Omental fat pad (tissue), 3 donors: ENCODE measurements at regions not wholly inside any gene's neighbourhood (a gene's known extent, or its start where the extent isn't known, plus 50 kb on each side); places are given as distances from the start of the nearest gene placed in this dataset.

Source experiments
- ATAC-seq: fragments of 150-250 bp; one replicate; pipeline ENCODE4 v1.9.1; 2016; ENCODE audit warnings: mild to moderate bottlenecking, moderate library complexity; ENCODE audit not compliant: low FRiP score
- DNase-seq: peaks from one replicate; pipeline ENCODE4 v3.0.0-alpha.2; 2019; ENCODE audit warnings: low spot score
- TF ChIP-seq, protein P1 (sequence below), 3 donors: fragments of 450-650 bp; IDR thresholded peaks; one replicate each; pipeline ENCODE4 v1.5.1; 2016 to 2017; ENCODE audit warnings: antibody characterized with exemption in 3 of 3, mild to moderate bottlenecking in 3 of 3, moderate library complexity in 2 of 3

DNA sequence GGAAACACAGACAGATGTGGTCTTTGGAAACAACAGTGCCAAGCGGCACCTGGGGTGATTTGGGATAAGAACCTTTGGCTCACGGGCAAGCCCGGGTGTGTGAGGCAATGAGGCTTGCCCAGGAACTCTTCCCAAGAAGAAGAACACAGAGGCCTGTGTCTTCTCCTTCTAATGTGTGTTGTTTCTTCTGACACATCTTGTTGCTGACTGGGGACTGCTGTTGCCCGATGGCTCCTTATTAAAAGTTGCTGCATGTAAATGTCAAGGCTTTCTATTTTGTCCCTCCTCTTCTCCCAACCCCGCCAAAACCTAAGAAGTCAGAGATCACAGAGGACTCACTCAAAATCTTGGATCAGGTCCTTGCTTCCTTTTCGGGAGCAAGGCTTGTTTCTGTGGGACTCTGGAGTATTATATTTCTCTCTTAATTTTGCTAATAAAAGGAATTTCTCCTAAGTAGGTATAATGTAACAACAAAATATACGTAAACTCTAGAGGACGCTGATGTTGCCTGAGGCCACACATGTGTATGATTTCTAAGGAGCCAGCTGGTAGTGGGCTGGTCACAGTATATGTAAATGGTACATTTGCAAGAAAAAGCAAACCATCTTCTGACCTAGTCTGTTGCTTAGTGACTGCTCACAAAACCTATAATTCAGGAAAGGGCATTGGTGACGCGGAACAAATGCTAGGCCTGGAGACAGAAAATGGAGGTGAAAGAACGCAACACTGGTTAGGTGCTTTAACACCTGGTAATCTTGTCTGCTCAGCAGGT lies 232.5 kb downstream of the GADD45G start:
- no peak for DNase-seq

DNA sequence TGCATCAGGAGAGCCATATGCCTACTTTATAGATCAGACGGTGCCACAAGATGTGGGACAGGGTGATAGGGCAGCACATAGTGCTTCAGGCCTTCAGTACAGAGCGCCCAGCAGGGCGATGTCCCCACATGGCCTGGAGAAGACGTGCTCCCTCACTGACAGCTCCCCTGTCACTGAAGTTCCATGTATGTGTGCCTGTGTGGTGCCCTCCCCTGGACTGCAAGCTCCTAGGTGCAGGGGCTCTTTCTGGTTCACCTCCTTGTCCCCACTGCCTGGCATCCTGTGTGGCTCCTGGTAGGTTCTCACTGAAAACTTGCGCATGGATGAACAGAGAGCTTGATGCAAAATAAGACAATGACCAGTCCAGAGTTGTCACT lies 233.1 kb downstream of the GADD45G start:
- ATAC-seq (no peak), DNase-seq (no peak)
- TF ChIP-seq, protein P1, sequence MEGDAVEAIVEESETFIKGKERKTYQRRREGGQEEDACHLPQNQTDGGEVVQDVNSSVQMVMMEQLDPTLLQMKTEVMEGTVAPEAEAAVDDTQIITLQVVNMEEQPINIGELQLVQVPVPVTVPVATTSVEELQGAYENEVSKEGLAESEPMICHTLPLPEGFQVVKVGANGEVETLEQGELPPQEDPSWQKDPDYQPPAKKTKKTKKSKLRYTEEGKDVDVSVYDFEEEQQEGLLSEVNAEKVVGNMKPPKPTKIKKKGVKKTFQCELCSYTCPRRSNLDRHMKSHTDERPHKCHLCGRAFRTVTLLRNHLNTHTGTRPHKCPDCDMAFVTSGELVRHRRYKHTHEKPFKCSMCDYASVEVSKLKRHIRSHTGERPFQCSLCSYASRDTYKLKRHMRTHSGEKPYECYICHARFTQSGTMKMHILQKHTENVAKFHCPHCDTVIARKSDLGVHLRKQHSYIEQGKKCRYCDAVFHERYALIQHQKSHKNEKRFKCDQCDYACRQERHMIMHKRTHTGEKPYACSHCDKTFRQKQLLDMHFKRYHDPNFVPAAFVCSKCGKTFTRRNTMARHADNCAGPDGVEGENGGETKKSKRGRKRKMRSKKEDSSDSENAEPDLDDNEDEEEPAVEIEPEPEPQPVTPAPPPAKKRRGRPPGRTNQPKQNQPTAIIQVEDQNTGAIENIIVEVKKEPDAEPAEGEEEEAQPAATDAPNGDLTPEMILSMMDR (IDR thresholded peaks at IDR 0.05) = no peak

More for the DNA sequence above, 232.5 kb downstream of the GADD45G start:
- TF ChIP-seq, protein P1 (IDR thresholded peaks at IDR 0.05) = no peak
- no peak for ATAC-seq

DNA sequence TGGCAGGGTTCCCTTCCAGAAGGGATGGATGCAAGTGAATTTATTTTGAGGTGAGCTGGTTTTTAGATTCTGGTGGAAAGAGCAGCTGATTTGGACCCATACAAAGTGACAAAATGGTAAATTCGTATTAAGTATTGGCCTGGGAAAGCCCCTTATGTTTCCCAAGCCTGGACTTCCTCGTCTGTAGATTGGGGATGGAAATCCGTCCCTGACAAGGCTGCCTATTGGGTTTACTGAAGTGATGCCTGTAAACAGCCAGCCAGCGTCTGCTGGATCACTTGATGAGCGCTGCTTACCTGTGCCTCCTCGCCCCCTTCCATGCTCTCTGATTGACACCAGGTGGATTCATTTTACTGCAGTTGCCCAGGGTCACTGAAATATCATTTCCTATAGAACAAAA lies 233.8 kb downstream of the GADD45G start:
- TF ChIP-seq, protein P1 (IDR thresholded peaks at IDR 0.05) = no peak
- DNase-seq (no peak), ATAC-seq (no peak)

DNA sequence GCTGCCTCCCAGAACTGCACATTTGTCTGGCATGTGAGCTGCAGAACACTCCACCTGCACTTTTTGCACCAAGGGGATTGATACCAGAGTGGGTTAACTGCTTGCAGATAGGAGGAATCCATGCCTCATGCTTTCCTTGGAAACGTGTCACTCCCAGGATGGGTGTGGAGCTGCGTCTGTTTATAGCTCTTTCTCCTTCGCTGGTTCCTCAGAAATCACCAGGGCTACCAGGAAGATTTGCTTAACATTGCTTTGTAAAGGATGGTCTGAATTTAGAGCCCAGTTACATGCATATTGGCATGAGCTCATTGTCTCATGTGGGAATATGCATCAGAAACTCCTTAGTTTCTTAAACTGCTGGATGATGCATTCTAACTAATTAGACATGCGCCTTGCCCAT lies 234.6 kb downstream of the GADD45G start:
- TF ChIP-seq, protein P1 (IDR thresholded peaks at IDR 0.05) = no peak
- ATAC-seq (no peak), DNase-seq (no peak)

DNA sequence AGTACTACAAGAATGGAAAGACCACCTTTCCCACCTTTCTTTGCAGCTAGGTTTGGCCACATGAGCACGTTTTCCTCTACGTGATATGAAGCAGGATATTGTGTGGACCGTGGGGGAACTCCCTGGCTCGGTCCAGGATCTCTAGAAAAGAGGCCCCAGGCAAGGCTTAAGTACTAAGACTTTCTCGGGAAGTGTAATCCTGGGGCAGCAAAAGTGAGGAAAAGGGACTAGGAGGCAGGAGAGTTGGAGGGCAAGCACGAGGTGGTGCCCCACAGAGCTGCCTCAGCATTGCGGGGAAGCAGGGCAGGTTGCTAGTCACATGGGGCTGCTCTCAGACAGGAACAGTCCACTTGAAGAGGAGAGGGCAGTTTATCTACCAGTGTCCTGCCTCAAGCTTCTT lies 235.1 kb downstream of the GADD45G start:
- ATAC-seq = no peak
- DNase-seq = no peak
- TF ChIP-seq, protein P1 (IDR thresholded peaks at IDR 0.05) = no peak

DNA sequence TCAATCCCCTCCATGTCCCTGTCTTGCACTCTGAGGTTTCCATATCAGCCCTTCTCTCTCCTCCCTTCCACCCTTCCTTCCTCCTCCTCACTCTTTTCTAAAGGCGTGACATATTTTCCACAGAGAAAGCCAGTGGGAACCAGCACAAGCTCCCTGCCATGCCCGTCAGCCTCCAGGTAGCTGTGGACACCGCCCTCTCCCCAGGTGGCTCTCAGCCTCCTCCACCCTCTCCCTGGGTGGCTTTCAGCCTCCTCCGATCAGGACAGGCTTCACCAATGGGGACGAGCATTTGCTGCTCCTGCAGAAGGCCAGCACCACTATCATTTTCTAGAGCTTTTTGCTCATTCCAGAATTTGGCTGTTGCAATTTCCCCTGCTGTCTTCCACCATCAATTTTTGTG lies 236.6 kb downstream of the GADD45G start:
- TF ChIP-seq, protein P1 (IDR thresholded peaks at IDR 0.05) = no peak
- ATAC-seq (no peak), DNase-seq (no peak)

DNA sequence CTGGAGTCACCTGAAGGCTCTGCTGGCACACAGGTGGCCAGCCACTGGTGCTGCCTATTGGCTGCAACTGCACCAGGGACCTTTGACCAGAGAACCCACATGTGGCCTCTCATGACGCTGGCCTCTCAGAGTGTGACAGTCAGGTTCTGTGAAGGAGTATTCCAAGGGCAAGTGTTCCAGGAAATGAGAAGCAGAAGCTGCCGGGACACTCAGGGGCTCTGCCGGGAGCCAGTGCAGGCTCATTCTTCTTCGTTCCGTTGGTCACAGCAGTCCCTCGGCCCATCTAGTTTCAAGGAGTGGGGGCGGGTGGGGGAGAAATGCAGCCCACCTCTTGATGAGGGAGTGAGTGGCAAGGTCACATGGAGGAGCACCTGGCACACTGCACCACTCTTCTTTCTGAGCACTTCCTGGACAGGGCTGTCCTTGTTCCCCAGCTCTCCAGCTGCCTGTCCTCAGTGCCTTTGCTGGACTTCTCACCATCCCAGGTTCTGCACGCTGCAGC lies 237.5 kb downstream of the GADD45G start:
- TF ChIP-seq, protein P1 (IDR thresholded peaks at IDR 0.05) = no peak
- ATAC-seq (no peak), DNase-seq (no peak)
